ENCODE measurements at regions not wholly inside any gene's neighbourhood (a gene's known extent, or its start where the extent isn't known, plus 50 kb on each side); places are given as distances from the start of the nearest gene placed in this dataset.

GRCh38 chr18:66083078-66083477, 332.3 kb downstream of the CDH7 start:
- TF ChIP-seq EZH2 (IDR thresholded peaks at IDR 0.05) (no peak), POLR2AphosphoS5 (IDR thresholded peaks at IDR 0.05; ENCODE audit: borderline replicate concordance, low read depth, low read length) (no peak)
